ENCODE measurements at regions not wholly inside any gene's neighbourhood (a gene's known extent, or its start where the extent isn't known, plus 50 kb on each side); places are given as distances from the start of the nearest gene placed in this dataset.

DNA sequence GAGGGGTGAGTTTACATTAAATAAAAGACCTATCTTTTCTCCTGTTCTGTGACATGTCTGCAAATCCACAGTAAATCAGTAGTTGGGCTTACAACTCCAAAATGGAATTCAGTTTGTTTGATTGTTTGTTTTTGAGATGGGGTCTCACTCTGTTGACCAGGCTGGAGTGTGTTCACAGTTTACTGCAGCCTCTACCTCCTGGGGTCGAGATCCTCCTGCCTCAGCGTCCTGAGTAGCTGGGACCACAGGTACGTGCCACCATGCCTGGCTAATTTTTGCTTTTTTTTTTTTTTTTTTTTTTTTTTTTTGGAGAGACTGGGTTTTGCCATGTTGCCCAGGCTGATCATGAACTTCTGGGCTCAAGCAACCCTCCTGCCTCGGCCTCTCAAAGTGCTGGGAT is 63.5 kb upstream of the ADPGK start:
- Histone ChIP-seq H4K5ac (ENCODE audit: insufficient read length, low read depth, low read length) (no peak overlapping the region), H3K14ac (ENCODE audit: insufficient read depth, low read length) (no peak overlapping the region), H2AFZ (ENCODE audit: low read length) (no peak overlapping the region), H3T11ph (ENCODE audit: low read length) (no peak overlapping the region), H3K27me3 (ENCODE audit: insufficient read depth, low read length) (no peaks in the 10 kb centered on the region), H3K23ac (ENCODE audit: insufficient read length, low read depth, low read length) (no peak overlapping the region), H3K4me1 (ENCODE audit: insufficient read depth, low read length) (peaks cover 12% of the 10 kb centered on the region; the same call in 1 of the 2 replicates), H3K18ac (ENCODE audit: insufficient read length, low read depth, low read length) (no peak overlapping the region), H3K9me3 (ENCODE audit: control insufficient read depth, low read depth, low read length) (no peaks in the 10 kb centered on the region), H4K8ac (replicated peaks; ENCODE audit: insufficient read length, low read depth, low read length) (no peak overlapping the region), H4K91ac (ENCODE audit: insufficient read length, low read depth, low read length) (no peak overlapping the region), H2BK20ac (ENCODE audit: low read depth, low read length, poor library complexity, severe bottlenecking) (no peak overlapping the region), H3K9ac (ENCODE audit: extremely low read depth, insufficient read length, low read length) (no peak overlapping the region), H2BK15ac (ENCODE audit: low read depth, low read length) (no peak overlapping the region), H2AK5ac (ENCODE audit: insufficient read length, low read length) (no peak overlapping the region), H3K79me1 (ENCODE audit: insufficient read depth, low read depth, low read length, poor library complexity, severe bottlenecking) (no peaks in the 10 kb centered on the region), H3K23me2 (ENCODE audit: insufficient read length, low read depth, low read length, poor library complexity, severe bottlenecking) (no peaks in the 10 kb centered on the region), H3K79me2 (ENCODE audit: insufficient read depth, low read length) (no peaks in the 10 kb centered on the region), H3K27ac (ENCODE audit: insufficient read length, low read depth, low read length) (no peak overlapping the region), H3K4me2 (ENCODE audit: insufficient read depth, insufficient read length, low read length) (no peak overlapping the region), H3K4ac (ENCODE audit: low read depth, low read length) (no peak overlapping the region), H3K56ac (ENCODE audit: insufficient read length, low read depth, low read length) (no peak overlapping the region), H4K20me1 (ENCODE audit: control insufficient read depth, insufficient read depth, insufficient read length) (no peaks in the 10 kb centered on the region), H2BK5ac (ENCODE audit: insufficient read length, low read length) (no peak overlapping the region), H2BK12ac (ENCODE audit: insufficient read length, low read depth, low read length) (no peak overlapping the region), H2BK120ac (ENCODE audit: low read depth, low read length, poor library complexity, severe bottlenecking) (no peak overlapping the region)
- H3K4me1 Mint-ChIP-seq: peaks cover 33 to 37% of the 10 kb centered on the region in 2 experiments
- H3K27ac Mint-ChIP-seq: no peak overlapping the region
- H3K4me3 Mint-ChIP-seq: no peak overlapping the region
- WGBS (ENCODE audit: extremely low coverage, insufficient read length, low lambda C conversion rate): no CpG with 5 or more reads among the region's 4 CpGs
- DNase-seq: no peak
- H3K36me3 Mint-ChIP-seq (ENCODE audit: insufficient read depth in 1 of 3, low read depth in 3 of 3): no peaks in the 10 kb centered on the region
- H3K27me3 Mint-ChIP-seq (ENCODE audit: low read depth): peaks cover 44% of the 10 kb centered on the region
- TF ChIP-seq, protein P1, sequence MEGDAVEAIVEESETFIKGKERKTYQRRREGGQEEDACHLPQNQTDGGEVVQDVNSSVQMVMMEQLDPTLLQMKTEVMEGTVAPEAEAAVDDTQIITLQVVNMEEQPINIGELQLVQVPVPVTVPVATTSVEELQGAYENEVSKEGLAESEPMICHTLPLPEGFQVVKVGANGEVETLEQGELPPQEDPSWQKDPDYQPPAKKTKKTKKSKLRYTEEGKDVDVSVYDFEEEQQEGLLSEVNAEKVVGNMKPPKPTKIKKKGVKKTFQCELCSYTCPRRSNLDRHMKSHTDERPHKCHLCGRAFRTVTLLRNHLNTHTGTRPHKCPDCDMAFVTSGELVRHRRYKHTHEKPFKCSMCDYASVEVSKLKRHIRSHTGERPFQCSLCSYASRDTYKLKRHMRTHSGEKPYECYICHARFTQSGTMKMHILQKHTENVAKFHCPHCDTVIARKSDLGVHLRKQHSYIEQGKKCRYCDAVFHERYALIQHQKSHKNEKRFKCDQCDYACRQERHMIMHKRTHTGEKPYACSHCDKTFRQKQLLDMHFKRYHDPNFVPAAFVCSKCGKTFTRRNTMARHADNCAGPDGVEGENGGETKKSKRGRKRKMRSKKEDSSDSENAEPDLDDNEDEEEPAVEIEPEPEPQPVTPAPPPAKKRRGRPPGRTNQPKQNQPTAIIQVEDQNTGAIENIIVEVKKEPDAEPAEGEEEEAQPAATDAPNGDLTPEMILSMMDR (conservative IDR thresholded peaks at IDR 0.05): no peak
- no peaks in the 10 kb centered on the region; a peak in 2 of 5 replicates for H3K9me3 Mint-ChIP-seq
